Endodermal cell (in vitro differentiated cells): ENCODE measurements at regions not wholly inside any gene's neighbourhood (a gene's known extent, or its start where the extent isn't known, plus 50 kb on each side); places are given as distances from the start of the nearest gene placed in this dataset.
A peak's percentile ranks its signal among the peaks of the same experiment; 100 is the strongest.
"Not testable (repeated sequence)": the region's sequence is repeated elsewhere in the genome, so short reads cannot be mapped to it uniquely, and the experiment has no call there.

Experiments
- DNase-seq: peaks from one replicate; pipeline ENCODE4 v3.0.0-alpha.2; 2017
- H3K27ac ChIP-seq: 2 replicates; pipeline ENCODE4 v1.5.1; 2013; ENCODE audit warnings: mild to moderate bottlenecking, low read depth, low read length, moderate library complexity
- H3K27me3 ChIP-seq: 2 replicates; pipeline ENCODE4 v1.6.1; 2013; ENCODE audit warnings: mild to moderate bottlenecking, low read length, moderate library complexity; ENCODE audit not compliant: insufficient read depth, control insufficient read depth, poor library complexity, severe bottlenecking
- H3K36me3 ChIP-seq: 2 replicates; pipeline ENCODE4 v1.7.0; 2013; ENCODE audit warnings: mild to moderate bottlenecking, low read length, moderate library complexity; ENCODE audit not compliant: control insufficient read depth, insufficient read depth
- H3K4me1 ChIP-seq: one replicate; pipeline ENCODE4 v1.7.0; 2013; ENCODE audit warnings: low read length; ENCODE audit not compliant: control insufficient read depth, insufficient read depth
- H3K4me3 ChIP-seq: 2 replicates; pipeline ENCODE4 v1.5.1; 2013; ENCODE audit warnings: mild to moderate bottlenecking, low read length, moderate library complexity
- H3K9ac ChIP-seq: 2 replicates; pipeline ENCODE4 v1.6.1; 2013; ENCODE audit warnings: mild to moderate bottlenecking, low read length, moderate library complexity; ENCODE audit not compliant: poor library complexity, severe bottlenecking; ENCODE audit errors: extremely low read depth
- H3K9me3 ChIP-seq: 2 replicates; pipeline ENCODE4 v1.6.1; 2013; ENCODE audit warnings: mild to moderate bottlenecking, low read length, moderate library complexity; ENCODE audit not compliant: control insufficient read depth
- H3K27ac Mint-ChIP-seq: 2 replicates; pipeline ENCODE4 v1.8.0; 2020; ENCODE audit warnings: mixed read lengths
- H3K27me3 Mint-ChIP-seq: 2 replicates; pipeline ENCODE4 v1.8.0; 2021; ENCODE audit warnings: mild to moderate bottlenecking, mixed read lengths; ENCODE audit not compliant: insufficient read depth
- H3K36me3 Mint-ChIP-seq: 2 replicates; pipeline ENCODE4 v1.8.0; 2020; ENCODE audit warnings: low read depth, mixed read lengths
- H3K4me1 Mint-ChIP-seq: 2 replicates; pipeline ENCODE4 v1.8.0; 2020; ENCODE audit warnings: mixed read lengths
- H3K4me3 Mint-ChIP-seq: 2 replicates; pipeline ENCODE4 v1.8.0; 2020; ENCODE audit warnings: mild to moderate bottlenecking, moderate library complexity, mixed read lengths
- H3K9me3 Mint-ChIP-seq: 2 replicates; pipeline ENCODE4 v1.8.0; 2020; ENCODE audit warnings: mild to moderate bottlenecking, mixed read lengths
- WGBS, 2 experiments: methylation state at CpG; one replicate each; pipeline versions ENCODE4 v1.1.5 to v1.1.7; 2013; ENCODE audit warnings: missing lambda C conversion rate in 2 of 2, mixed read lengths in 1 of 2; ENCODE audit not compliant: insufficient coverage in 1 of 2, insufficient read length in 1 of 2; 5-methylcytosine and 5-hydroxymethylcytosine counted together
- TF ChIP-seq, protein P1 (sequence below): fragments of 200-600 bp; sonication (generic); conservative IDR thresholded peaks from 2 replicates; pipeline ENCODE4 v1.5.0; 2021; ENCODE audit warnings: antibody characterized with exemption, mild to moderate bottlenecking

DNA sequence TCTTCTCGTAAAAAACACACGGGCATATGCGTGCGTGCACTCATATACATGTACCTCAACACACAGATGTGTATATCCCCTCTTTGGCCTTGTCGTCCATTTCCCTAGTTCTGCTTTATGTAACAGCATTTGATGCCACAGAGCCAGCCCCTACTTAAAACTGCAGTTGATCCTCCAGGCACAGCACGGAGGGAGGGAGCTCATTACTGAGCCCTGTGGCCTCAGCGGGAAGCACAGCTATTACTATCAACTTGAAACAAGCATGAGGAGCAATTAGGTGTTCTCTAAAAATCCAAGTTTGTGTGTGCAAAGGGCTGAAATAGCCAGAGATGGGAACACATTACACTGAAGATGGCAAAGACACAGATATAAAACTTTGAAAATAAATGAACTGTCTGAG, 580.9 kb downstream of the GLRX3 start:
- no peaks in the 10 kb centered on the region for H3K36me3 ChIP-seq
- H3K4me1 ChIP-seq: peaks cover 9% of the 10 kb centered on the region
- no peaks in the 10 kb centered on the region for H3K9me3 ChIP-seq
- TF ChIP-seq, protein P1, sequence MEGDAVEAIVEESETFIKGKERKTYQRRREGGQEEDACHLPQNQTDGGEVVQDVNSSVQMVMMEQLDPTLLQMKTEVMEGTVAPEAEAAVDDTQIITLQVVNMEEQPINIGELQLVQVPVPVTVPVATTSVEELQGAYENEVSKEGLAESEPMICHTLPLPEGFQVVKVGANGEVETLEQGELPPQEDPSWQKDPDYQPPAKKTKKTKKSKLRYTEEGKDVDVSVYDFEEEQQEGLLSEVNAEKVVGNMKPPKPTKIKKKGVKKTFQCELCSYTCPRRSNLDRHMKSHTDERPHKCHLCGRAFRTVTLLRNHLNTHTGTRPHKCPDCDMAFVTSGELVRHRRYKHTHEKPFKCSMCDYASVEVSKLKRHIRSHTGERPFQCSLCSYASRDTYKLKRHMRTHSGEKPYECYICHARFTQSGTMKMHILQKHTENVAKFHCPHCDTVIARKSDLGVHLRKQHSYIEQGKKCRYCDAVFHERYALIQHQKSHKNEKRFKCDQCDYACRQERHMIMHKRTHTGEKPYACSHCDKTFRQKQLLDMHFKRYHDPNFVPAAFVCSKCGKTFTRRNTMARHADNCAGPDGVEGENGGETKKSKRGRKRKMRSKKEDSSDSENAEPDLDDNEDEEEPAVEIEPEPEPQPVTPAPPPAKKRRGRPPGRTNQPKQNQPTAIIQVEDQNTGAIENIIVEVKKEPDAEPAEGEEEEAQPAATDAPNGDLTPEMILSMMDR: peak; percentile 56
- Mint-ChIP-seq H3K27me3 (no peaks in the 10 kb centered on the region), H3K9me3 (no peaks in the 10 kb centered on the region), H3K27ac (no peak overlapping the region), H3K36me3 (no peaks in the 10 kb centered on the region), H3K4me3 (no peak overlapping the region), H3K4me1 (peaks cover 27% of the 10 kb centered on the region)
- no peak overlapping the region for H3K4me3 ChIP-seq
- H3K27ac ChIP-seq: no peak overlapping the region
- H3K9ac ChIP-seq: no peak overlapping the region
- no peaks in the 10 kb centered on the region for H3K27me3 ChIP-seq
- 75 to 81% methylated on average over 4 to 7 of the region's 7 CpGs for WGBS, 2 experiments
- no peak for DNase-seq

DNA sequence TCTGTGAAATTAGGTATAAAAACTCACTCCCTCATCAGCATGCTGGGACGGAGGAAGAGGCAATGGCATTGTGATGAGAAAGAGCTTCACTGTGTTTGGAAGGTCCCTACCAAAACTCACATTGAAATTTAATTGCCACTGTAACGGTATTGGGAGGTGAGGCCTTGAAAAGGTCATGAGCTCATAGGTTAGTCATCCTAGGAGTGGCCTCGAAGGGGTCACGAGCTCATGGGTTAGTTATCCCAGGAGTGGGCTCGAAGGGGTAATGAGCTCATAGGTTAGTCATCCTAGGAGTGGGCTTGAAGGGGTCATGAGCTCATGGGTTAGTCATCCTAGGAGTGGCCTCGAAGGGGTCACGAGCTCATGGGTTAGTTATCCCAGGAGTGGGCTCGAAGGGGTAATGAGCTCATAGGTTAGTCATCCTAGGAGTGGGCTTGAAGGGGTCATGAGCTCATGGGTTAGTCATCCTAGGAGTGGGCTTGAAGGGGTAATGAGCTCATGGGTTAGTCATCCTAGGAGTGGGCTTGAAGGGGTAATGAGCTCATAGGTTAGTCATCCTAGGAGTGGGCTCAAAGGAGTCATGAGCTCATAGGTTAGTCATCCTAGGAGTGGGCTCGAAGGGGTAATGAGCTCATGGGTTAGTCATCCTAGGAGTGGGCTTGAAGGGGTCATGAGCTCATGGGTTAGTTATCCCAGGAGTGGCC, 582.7 kb downstream of the GLRX3 start:
- DNase-seq, H3K27ac Mint-ChIP-seq, H3K36me3 Mint-ChIP-seq, H3K4me3 ChIP-seq, H3K9me3 ChIP-seq, H3K27me3 ChIP-seq, H3K27ac ChIP-seq, H3K4me3 Mint-ChIP-seq, H3K36me3 ChIP-seq, H3K27me3 Mint-ChIP-seq, H3K9me3 Mint-ChIP-seq, H3K9ac ChIP-seq: not testable (repeated sequence)
- H3K4me1 Mint-ChIP-seq: peaks cover 45% of the 10 kb centered on the region
- WGBS, 2 experiments: 80 to 96% methylated on average over 2 to 9 of the region's 9 CpGs
- H3K4me1 ChIP-seq: peaks cover 16% of the 10 kb centered on the region

DNA sequence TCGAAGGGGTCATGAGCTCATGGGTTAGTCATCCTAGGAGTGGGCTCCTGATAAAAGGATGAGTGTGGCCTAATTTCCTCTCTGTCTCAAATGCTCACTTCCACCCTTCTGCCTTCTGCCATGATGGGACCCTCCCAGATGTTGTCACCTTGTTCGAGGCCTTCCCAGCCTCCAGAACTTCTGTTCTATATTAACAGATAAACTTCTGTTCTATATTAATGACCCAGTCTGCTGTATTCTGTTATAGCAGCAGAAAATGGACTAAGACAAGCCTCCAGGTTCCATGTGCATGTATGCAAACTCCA, 583.2 kb downstream of the GLRX3 start:
- no peak overlapping the region for H3K27ac Mint-ChIP-seq
- peaks cover 46% of the 10 kb centered on the region for H3K4me1 Mint-ChIP-seq
- Histone ChIP-seq H3K9ac (no peak overlapping the region), H3K4me3 (no peak overlapping the region), H3K27ac (no peak overlapping the region), H3K27me3 (no peaks in the 10 kb centered on the region), H3K9me3 (no peaks in the 10 kb centered on the region), H3K4me1 (peaks cover 18% of the 10 kb centered on the region), H3K36me3 (no peaks in the 10 kb centered on the region)
- no peaks in the 10 kb centered on the region for H3K36me3 Mint-ChIP-seq
- no peak overlapping the region for H3K4me3 Mint-ChIP-seq
- H3K27me3 Mint-ChIP-seq: no peaks in the 10 kb centered on the region
- TF ChIP-seq, protein P1: no peak
- WGBS, 2 experiments: 80% methylated on average over 2 of the region's 2 CpGs; no CpG with 5 or more reads in 1 of the 2 experiments
- no peak for DNase-seq
- H3K9me3 Mint-ChIP-seq: no peaks in the 10 kb centered on the region

DNA sequence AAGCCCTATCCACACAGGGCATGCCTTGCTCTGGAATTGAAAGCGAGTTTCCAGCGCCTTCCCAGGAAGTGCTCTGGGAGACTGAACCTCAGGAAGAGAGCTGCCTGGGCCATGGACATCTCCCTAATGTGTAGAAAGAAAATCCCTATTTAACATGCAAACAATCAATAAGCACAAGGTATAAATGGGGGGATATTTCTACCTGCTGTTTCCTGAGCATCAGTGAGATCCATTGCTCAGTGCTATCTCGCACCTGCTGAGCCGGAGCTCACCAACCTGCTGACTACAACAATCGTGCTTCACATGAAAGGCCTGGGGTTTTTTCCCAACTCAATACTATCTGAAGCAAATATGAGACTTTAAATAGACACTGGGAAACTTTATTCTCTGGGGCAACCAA, 584.0 kb downstream of the GLRX3 start:
- H3K36me3 Mint-ChIP-seq: no peaks in the 10 kb centered on the region
- WGBS, 2 experiments: 78 to 80% methylated on average over 5 of the region's 5 CpGs

More for the DNA sequence above, 584.0 kb downstream of the GLRX3 start:
- Mint-ChIP-seq H3K27ac (peak overlapping the region; percentile 26), H3K4me1 (peaks cover 46% of the 10 kb centered on the region), H3K4me3 (no peak overlapping the region), H3K9me3 (no peaks in the 10 kb centered on the region), H3K27me3 (no peaks in the 10 kb centered on the region)
- Histone ChIP-seq H3K9ac (no peak overlapping the region), H3K9me3 (no peaks in the 10 kb centered on the region), H3K27ac (no peak overlapping the region), H3K36me3 (no peaks in the 10 kb centered on the region), H3K4me1 (peaks cover 18% of the 10 kb centered on the region), H3K27me3 (no peaks in the 10 kb centered on the region), H3K4me3 (no peak overlapping the region)
- TF ChIP-seq, protein P1: no peak
- peak; percentile 60 for DNase-seq
